ENCODE measurements at regions not wholly inside any gene's neighbourhood (a gene's known extent, or its start where the extent isn't known, plus 50 kb on each side); places are given as distances from the start of the nearest gene placed in this dataset.

GRCh38 chr6:99811636-99812035, 182.4 kb downstream of the MCHR2 start:
- Histone ChIP-seq H3K79me1 (ENCODE audit: low read depth, low read length) (no peaks in the 10 kb centered on the region), H3K27me3 (replicated peaks in 1 of 4; ENCODE audit: control insufficient read depth in 3 of 4, extremely low read depth in 1 of 4, insufficient read depth in 3 of 4, low read length in 3 of 4) (no peaks in the 10 kb centered on the region), H3K23ac (ENCODE audit: insufficient read length) (no peak overlapping the region), H4K20me1 (replicated peaks in 1 of 2; ENCODE audit: control insufficient read depth in 1 of 2, insufficient read depth in 2 of 2, low read length in 2 of 2) (no peaks in the 10 kb centered on the region), H3K4me1 (replicated peaks in 1 of 4; ENCODE audit: control insufficient read depth in 3 of 4, insufficient read depth in 4 of 4, low read length in 3 of 4) (peaks cover 0 to 4% (median under 1%) of the 10 kb centered on the region in 4 experiments; a peak in 1 of 7 replicates), H4K8ac (ENCODE audit: extremely low read depth, insufficient read depth, low read length) (no peak overlapping the region), H3K4me2 (ENCODE audit: insufficient read depth in 1 of 2, low read depth in 2 of 2, low read length in 2 of 2) (no peak overlapping the region), H2BK15ac (ENCODE audit: low read length) (no peak overlapping the region), H3K18ac (ENCODE audit: extremely low read depth, low read length) (no peak overlapping the region), H3K4ac (replicated peaks; ENCODE audit: insufficient read length, low read depth, low read length) (no peak overlapping the region), H2BK12ac (ENCODE audit: low read depth, low read length) (no peak overlapping the region), H2AK5ac (ENCODE audit: low read depth, low read length) (no peak overlapping the region), H2BK5ac (ENCODE audit: low read depth, low read length) (no peak overlapping the region), H3K36me3 (ENCODE audit: control insufficient read depth in 2 of 4, insufficient read depth in 4 of 4, low read length in 3 of 4) (no peaks in the 10 kb centered on the region), H3K9ac (replicated peaks in 1 of 4; ENCODE audit: extremely low read depth in 1 of 4, low read depth in 3 of 4, low read length in 3 of 4) (no peak overlapping the region), H3K23me2 (ENCODE audit: low read depth, low read length) (no peaks in the 10 kb centered on the region), H4K91ac (replicated peaks; ENCODE audit: insufficient read length, low read length) (no peak overlapping the region), H2BK20ac (ENCODE audit: low read length) (no peak overlapping the region), H3K9me3 (ENCODE audit: insufficient read depth in 2 of 2, low read depth in 1 of 2, low read length in 1 of 2) (no peaks in the 10 kb centered on the region), H3K79me2 (ENCODE audit: control insufficient read depth in 1 of 2, insufficient read depth in 2 of 2, low read length in 2 of 2) (no peaks in the 10 kb centered on the region), H3K56ac (replicated peaks; ENCODE audit: insufficient read length, low read depth, low read length) (no peak overlapping the region), H3K14ac (ENCODE audit: insufficient read length) (no peak overlapping the region), H4K5ac (ENCODE audit: insufficient read length, low read depth, low read length) (no peak overlapping the region), H3K27ac (ENCODE audit: low read depth, low read length) (no peak overlapping the region), H3K4me3 (ENCODE audit: extremely low read depth in 1 of 4, insufficient read depth in 2 of 4, low read depth in 3 of 4, low read length in 4 of 4) (no peak overlapping the region), H2BK120ac (replicated peaks; ENCODE audit: low read depth, low read length) (no peak overlapping the region), H2AFZ (ENCODE audit: low read length) (no peak overlapping the region)
- POLR2A ChIA-PET (ENCODE audit: partially characterized antibody): no interaction called here
- no peak for FAIRE-seq
- no peak for DNase-seq (ENCODE audit: low read depth in 1 of 2, low spot score in 2 of 2)
- CTCF ChIA-PET (ENCODE audit: partially characterized antibody): interaction anchor here (0.6 to 2.7 kb wide), 3 partner anchors 9 to 276 kb away, joined by 3 to 12 read pairs (median 5); no protein-coding TSS in a partner anchor
- TF ChIP-seq ZNF274 (IDR thresholded peaks at IDR 0.05; ENCODE audit: borderline replicate concordance, extremely low read depth, low read length) (no peak), SP2 (IDR thresholded peaks at IDR 0.05; ENCODE audit: low read length) (no peak), RAD21 (IDR thresholded peaks at IDR 0.05 in 1 of 2, conservative IDR thresholded peaks at IDR 0.05 in 1 of 2; ENCODE audit: low read depth in 2 of 2, low read length in 2 of 2) (no peak), CEBPB (IDR thresholded peaks at IDR 0.05; ENCODE audit: low read depth, low read length) (no peak), MAFK (IDR thresholded peaks at IDR 0.05; ENCODE audit: low read depth, low read length) (no peak), TEAD4 (IDR thresholded peaks at IDR 0.05; ENCODE audit: low read depth, low read length) (no peak), TAF1 (IDR thresholded peaks at IDR 0.05; ENCODE audit: low read depth, low read length) (no peak), SRF (IDR thresholded peaks at IDR 0.05; ENCODE audit: low read depth, low read length) (no peak), ATF3 (IDR thresholded peaks at IDR 0.05; ENCODE audit: insufficient read depth, low read depth, low read length) (no peak)
- WGBS, 2 experiments (ENCODE audit: extremely low coverage in 1 of 2, insufficient coverage in 1 of 2, insufficient read length in 1 of 2, insufficient replicate concordance in 2 of 2, low coverage in 1 of 2, low lambda C conversion rate in 2 of 2, missing lambda C conversion rate in 1 of 2): 81% methylated on average over 1 of the region's 1 CpG; no CpG with 5 or more reads in 1 of the 2 experiments

Data from H1 (cell line).